GM21786 (cell line): ENCODE measurements at regions not wholly inside any gene's neighbourhood (a gene's known extent, or its start where the extent isn't known, plus 50 kb on each side); places are given as distances from the start of the nearest gene placed in this dataset.

Experiments used
- ATAC-seq: cut with Tn5 transposase; IDR thresholded peaks from one replicate; pipeline ENCODE4 v1.9.1; 2021; ENCODE audit not compliant: unreplicated experiment

DNA sequence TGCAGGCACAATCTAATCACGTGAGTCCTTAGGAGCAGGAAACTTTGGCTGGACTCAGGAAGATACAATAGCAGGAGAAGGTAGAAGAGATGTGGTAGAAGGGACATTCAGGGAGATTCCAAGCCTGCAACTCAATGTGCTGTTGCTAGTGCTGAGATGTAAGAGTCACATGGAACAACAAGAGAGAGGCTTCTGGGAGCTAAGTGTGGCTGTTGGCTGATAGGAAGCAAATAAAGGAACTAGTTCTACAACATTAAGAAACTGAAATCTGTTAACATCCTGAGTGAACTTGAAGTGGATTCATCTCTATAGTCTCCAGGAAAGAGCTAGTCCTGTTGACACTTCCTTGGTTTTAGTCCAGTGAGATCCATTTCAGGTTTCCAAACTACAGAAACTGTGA lies 1207.4 kb downstream of the ADGRL3 start:
- no peak for ATAC-seq

DNA sequence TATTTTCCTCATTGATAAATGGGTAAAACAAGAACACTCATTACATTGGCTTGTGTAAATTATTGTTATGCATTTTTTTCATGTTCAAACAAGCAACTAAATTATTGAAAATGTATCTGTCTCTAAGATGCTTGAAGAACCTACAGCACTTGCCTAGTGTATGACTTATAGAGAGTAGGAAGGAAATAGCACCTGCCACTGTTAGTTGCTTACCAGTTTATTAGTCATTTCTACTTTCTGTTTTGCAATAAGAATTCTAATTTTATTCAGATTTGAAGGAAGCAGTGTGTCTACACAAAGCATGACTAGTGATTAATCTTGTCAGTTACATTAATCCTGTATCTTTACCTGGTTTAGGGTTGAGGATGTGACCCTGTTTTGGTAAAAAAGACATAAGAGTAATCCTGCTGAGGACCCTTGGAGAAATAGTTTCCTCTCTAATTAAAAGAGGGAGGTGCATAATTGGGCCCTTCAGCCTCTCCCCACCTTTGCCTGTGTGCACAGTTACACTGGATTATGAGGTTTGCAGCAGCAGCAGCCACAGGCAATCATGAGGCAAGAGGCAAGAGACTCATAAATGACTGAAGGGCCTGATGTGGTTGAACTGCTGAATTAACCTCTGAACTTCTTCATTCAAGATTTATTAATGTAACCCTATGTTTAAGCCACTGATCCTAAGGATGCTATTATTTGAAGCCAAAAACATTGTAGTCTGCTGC lies 1202.1 kb downstream of the ADGRL3 start:
- ATAC-seq: no peak

DNA sequence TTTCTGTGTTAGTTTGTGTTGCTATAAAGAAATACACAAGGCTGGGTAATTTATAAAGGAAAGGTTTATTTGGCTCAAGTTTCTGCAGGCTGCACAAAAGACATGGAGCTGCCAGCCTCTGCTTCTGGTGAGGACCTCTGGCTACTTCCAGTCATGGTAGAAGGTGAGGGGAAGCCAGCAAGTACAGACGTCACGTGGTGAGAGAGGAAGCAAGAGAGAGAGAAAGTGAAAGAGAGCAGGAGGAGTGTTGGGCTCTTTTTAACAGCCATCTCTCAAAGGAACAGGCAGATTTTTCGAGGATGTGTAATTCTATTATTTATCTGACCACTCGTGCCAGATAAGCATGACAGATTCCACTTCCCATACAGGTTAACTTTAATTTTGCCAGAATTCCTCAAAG lies 1199.1 kb downstream of the ADGRL3 start:
- peak; percentile 80 for ATAC-seq

DNA sequence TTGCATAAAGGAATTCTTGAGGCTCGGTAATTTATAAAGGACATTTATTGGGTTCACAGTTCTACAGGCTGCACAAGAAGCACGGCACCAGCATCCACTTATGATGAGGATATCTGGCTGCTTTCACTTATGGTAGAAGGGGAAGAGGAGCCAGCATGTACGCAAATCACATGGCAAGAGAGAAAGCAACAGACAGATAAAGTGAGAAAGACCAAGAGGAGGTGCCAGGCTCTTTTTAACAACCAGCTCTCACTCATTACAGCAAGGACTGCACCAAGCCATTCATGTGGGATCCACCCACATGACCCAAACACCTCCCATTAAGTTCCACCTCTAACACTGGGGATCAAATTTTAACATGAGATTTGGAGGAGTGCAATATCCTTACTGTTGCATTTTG lies 1198.2 kb downstream of the ADGRL3 start:
- no peak for ATAC-seq

DNA sequence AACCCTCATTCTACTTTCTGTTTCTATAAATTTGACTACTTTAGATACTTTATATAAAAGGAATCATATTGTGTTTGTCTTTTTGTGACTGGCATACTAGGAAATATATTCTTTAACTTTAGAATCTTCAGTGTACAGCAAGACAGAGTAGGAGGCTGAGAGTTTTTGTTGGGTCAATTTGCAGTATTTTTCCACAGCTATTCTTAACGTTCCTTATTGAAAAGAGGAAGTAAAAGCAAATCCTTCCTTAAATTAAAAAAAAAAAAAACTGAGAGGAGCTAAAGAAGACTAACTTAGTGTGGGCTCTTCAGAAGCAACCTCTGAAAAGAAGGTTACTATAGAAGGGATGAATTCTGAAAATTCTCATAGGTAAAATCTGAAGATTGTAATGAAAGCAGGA lies 1194.6 kb downstream of the ADGRL3 start:
- no peak for ATAC-seq

DNA sequence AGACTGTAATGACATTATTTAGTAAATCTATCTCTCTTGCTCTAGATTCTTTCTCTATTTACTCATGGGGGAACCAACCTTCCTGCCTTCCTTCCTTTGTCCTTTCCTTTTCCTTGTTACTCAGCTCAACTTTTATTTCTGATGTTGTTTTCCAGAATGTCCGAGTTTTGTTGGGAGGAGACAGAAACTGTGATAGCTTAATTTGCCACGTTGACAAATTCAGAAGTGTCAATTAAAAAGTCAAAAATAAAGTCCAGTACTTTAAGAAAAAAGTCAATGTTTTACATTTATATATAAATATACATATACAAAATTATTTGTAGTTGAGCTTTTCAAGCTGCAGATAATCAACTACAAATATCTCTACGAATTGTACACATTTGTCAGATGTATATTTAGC lies 1187.7 kb downstream of the ADGRL3 start:
- no peak for ATAC-seq

DNA sequence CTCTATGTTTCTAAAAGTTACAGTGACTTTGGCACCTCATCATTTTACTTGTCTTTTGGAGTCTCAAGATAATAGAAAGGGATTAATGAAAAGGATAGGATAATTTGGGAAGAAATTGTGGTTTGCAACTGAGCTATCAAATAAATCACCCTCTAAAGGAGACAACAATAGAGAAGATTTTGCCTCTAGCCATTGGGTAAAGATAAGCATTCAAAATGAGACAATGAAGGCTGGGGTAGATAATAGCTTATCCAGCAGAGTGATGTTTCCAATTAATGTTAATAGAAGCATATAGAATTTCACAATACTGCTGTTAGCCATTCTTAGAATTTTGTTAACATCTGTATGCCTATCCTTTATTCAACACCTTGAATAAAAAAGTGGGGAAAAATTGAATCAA lies 1177.6 kb downstream of the ADGRL3 start:
- ATAC-seq: no peak

DNA sequence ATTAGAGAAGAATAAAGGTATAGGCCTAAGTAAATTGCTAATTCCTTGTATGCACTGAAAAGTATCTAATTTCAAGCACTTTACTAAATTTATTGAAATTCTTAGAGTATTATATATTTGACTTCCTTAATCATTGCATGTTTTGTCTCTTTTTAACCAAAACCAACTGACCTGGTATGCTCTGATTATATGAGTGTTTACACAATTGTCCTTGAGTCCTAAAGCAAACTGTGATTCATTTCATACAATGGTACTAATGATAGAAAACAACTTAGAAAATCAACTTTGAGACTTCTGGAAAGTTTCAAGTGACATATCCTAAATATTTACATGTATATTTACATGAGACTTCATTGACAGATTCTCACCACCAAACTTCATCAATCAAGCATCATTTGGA lies 1177.1 kb downstream of the ADGRL3 start:
- no peak for ATAC-seq

DNA sequence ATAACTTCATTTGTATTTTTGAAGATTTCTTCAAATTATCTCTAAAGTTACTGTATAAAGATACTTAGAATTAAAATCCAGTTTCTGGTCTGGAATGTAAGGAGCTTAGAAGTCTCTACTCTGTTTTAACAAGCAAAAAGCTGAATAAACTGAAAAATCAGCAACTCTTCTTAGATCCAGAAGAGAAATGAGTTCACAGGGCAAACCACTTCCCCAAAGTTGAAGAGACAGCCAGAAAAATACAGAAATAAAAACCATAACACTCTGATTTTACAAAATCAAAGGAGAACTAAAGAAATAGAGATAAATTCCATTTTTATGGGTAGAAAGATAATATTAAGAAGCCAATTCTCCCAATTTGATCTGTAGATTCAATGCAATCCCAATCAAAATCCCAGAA lies 1166.8 kb downstream of the ADGRL3 start:
- ATAC-seq: no peak

DNA sequence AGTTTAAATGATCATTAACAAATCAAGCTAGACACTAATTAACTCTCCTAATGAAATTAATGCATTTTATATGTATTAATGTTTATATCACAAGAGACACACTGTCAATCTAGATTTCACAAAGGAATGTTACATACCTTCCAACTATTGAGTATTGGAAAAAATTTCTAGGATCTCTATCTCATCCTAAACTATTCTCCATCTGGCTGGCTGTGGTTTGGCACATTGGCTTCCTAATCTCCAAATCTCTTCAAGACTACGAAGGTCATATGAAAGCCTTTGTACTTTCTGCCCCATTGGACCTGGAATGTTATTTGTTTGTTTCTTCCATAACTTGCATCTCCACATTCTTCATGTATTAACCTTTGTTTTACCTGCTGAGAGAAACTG lies 1160.0 kb downstream of the ADGRL3 start:
- no peak for ATAC-seq

DNA sequence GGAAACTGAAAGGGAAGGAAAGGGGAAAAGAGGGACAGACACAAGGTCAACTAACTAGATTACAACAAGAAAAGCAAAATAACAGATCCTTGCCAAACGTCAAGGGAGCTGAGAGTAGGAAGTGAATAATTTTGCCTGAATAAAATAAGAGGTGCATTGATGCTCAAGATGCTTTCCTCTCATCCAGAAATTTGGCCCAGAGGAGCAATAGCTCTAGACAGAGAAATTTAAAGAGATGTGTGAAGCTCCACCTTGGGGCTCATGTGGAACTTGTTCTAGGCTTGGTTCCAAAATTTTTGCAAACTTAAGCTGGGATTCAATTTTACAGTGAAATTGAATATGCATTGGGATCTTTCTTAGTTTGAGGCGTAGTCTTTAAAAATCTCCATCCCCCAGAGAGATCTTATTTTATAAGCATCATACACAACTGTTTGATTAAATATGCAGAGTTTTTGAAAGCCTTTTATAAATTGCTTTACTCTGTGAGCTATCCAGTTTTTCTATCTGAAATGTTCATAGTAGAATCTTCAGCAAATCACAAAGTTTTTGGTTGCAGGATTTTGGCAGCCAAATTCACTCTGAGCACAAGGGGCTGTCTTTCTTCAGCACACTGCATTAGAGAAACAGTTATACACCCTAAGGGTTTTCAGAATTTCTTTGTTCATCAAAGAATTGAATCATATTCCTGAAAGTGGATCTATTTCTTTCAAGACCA lies 1159.5 kb downstream of the ADGRL3 start:
- ATAC-seq: no peak

DNA sequence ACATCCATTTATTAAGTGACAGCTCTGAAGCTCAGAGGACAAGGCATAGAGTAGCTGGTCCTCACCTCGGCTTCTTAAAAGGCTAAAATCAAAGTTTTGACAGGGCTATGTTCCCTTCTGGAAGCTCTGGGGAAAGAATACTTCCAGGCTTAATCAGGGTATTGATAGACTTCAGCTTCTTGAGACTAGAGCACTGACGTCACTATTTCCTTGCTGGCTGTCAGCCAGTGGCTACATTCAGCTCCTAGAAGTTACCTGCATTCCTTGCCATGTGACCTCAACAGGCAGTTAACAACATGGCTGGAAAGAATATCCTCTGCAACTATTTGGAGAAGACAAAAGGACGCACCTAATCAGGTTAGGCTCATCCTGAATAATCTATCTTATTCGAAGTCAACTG lies 1144.8 kb downstream of the ADGRL3 start:
- ATAC-seq: no peak

DNA sequence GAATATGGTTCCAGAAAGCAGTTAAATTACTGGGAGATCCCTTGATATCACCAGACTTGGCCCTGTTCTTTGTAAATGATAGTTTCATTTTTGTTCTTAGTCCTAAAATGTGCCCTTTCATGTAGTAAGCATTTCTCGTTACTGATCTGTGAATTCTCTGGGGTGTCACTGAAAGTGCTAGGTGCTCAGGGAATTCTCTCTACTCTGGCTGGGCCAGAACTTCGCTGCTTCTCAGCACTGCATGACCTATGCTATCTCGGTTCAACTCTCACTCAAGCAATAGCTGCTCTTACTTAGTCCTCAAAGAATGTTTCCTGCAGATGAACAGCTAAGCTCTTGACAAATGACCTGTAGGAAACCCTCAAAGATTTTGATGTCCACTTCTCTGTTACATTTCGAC lies 1144.3 kb downstream of the ADGRL3 start:
- no peak for ATAC-seq

DNA sequence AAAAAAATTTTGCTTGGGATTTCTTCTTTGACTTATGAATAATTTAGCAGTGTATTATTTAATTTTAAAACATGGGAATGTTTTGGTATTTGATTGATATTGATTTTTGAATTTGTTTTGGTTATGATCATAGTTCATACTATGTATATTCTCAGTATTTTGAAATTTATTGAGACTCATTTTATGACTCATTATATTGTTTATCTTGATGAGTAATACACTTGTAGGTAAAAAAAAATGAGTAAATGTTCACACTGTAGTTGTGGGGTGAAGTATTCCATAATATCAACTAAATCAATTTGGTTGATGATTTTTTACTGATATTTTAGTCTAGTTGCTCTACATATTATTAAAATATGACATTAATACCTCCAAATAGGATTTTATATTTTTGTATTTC lies 1142.2 kb downstream of the ADGRL3 start:
- ATAC-seq: no peak

DNA sequence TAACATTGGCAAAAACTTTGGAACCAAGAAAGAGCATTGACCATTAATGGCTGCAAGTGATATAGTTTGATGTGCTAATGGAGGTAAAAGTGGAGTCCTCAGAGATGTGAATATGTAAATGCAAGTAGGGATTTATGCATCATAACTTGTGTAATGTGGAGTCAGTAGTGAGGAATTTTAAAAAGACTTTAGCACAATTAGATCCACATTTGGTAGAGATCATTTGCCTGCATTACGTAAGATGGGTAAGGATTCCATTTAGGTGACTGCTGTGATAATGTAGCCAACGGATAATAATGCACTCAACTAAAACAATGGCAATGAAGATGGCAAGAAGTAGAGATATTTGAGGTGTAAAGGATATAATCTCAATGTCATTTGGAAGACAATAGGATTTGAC lies 1128.4 kb downstream of the ADGRL3 start:
- no peak for ATAC-seq

DNA sequence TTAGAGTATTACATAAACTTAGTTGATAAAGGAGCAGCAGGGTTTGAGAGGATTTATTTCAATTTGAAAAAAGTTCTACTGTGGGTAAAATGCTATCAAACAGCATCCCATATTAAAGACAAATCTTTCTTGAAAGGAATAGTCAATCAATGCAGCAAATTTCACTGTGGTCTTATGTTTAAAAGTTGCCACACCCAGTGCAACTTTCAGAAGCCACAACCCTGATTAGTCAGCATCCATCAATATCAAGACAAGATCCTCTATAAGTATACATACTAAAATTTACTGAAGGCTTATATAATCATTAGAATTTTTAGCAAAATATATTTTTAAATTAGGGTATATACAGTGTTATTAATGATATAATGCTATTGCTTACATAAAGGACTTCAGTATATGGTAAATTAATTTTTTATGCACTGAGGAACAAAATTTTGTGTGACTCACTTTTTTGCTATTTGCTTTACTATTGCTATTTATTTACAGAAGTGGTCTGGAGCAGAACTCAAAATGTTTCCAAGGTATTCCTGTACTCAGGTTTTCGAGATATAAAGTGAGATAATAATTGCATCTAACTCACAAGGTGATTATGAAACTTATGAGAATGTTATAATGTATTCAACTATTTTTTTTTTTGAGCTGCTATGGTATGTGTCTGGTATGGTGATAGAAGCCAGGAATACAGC lies 1127.6 kb downstream of the ADGRL3 start:
- ATAC-seq: no peak

DNA sequence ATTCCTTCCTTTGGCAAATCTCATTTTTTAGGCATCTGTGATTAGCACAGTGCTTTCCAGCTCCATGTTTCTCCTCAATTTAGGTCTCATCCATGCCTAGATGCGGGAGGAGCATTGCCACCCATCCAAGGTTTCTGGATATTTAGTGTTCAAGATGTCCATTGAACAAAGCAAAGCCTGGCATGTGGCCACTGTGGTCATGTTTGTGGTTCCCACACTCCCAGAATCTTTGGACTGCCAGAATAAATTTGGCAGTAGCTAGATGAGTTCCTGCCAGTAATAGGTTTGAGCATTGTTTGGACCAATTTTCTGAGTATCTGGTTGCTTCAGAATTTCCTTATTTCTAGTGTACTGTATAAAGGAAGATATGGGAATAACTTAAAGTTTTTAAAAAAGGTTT lies 1124.1 kb downstream of the ADGRL3 start:
- ATAC-seq: no peak

DNA sequence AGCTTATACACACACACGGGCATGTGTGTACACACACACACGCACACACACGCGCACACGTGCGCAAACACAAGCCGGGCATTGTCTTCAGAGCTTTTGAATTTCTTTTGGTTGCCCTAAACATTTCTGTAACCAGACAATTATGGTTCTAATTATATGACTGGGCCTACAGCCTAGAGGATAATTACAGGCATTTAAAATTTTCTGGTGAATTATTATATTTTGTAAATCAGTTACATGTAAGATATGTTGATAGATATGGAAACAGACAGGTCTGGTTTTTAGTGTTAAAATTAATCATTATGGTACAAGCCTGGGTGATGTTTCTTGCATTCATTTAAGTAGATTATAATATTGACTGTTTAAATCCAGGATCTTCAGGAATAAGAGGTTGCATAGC lies 1120.5 kb downstream of the ADGRL3 start:
- no peak for ATAC-seq

DNA sequence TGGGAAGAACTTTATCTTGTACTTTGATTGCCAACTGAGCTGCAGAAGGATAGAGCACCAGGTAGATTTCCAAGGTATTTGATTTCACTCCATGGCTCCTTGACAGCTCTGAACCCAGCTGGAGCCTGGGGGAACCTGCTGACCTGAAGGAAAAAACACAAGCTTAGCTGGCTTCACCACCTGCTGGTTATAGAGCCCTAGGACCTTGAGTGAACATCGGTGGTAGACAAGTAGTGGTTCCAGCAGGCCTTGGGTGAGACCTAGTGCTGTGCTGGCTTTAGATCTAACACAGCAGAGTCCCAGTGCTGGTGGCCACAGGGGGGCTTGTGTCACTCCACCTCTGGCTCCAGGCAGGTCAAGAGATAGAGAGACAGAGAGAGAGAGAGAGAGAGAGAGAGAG lies 1102.6 kb downstream of the ADGRL3 start:
- no peak for ATAC-seq

DNA sequence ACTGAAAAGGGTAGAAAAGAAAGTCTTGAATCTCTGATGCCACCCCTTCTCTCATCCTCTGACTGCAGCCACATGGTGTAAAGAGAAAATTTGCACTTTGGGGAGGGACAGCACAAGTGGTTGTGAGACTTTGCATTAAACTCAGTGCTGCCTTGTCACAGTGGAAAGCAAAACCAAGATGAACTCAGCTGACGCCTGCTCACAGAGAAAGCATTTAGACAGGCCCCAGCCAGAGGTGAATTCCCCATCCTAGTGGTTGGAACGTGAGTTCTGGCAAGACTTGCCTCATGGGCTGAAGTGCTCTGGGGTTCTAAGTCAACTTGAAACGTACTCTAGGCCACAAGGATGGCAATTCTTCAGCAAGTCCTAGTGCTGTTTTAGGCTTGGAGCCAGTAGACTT lies 1101.4 kb downstream of the ADGRL3 start:
- ATAC-seq: no peak

DNA sequence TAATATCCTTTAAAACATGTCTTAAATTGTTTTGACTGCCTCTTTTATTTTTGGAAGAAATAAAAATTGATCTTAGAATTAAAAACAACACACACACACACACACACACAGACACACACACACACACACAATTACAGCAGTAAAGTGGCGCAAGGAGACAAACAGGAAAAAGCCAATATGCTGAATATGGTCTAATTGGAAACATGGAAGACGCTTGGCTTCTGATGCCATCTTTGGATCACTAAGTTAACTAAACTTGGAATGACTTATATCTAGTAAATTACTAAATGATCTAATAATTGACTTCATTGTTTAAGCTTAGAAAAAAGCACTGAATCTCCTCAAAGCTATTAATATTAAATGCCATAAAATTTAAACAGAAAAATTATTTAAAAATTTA lies 1093.4 kb downstream of the ADGRL3 start:
- ATAC-seq: no peak

DNA sequence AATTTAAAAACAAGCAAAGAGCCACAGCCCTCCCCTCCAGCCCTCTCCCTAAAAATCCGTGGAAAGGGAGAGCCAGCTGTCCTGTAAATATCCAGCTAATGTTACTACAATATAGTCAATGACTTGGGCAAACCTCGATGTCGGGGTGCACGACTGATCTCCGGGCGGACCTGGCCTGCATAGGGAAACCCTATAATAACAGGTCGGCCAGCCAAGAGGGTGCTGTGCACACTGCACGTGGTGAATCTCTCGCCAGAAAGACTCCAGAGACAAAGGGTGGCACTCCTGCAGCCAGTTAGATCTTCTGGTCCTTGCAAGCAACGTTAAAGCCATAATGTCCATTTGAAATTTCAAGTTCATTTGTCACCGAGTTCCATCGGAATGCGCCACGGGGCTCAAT lies 1092.8 kb downstream of the ADGRL3 start:
- no peak for ATAC-seq
